Uterus (tissue), 3 donors: ENCODE measurements at regions not wholly inside any gene's neighbourhood (a gene's known extent, or its start where the extent isn't known, plus 50 kb on each side); places are given as distances from the start of the nearest gene placed in this dataset.
A peak's percentile ranks its signal among the peaks of the same experiment; 100 is the strongest.

Experiments used
- DNase-seq, 2 donors: peaks; one replicate each; pipeline ENCODE4 v3.0.0-alpha.2; 2019 to 2020
- H3K27ac ChIP-seq, 2 donors: fragments of 200-600 bp; sonication (generic); 1 replicate in 1 of 2; 2 replicates in 1 of 2; pipeline ENCODE4 v1.5.1; 2016 to 2018
- H3K27me3 ChIP-seq, 2 donors: fragments of 200-600 bp; sonication (generic); one replicate each; pipeline ENCODE4 v1.5.1; 2018 to 2019; ENCODE audit warnings: control low read depth in 1 of 2
- H3K36me3 ChIP-seq, 2 donors: fragments of 200-600 bp; sonication (generic); one replicate each; pipeline ENCODE4 v1.5.1; 2019; ENCODE audit warnings: control low read depth in 1 of 2
- H3K4me1 ChIP-seq, 2 donors: fragments of 200-600 bp; sonication (generic); one replicate each; pipeline ENCODE4 v1.5.1; 2018 to 2019; ENCODE audit warnings: control low read depth in 1 of 2
- H3K4me3 ChIP-seq, 2 donors: fragments of 200-600 bp; sonication (generic); 1 replicate in 1 of 2; 2 replicates in 1 of 2; pipeline ENCODE4 v1.5.1; 2018 to 2019; ENCODE audit warnings: mild to moderate bottlenecking in 1 of 2
- H3K9me3 ChIP-seq, 2 donors: fragments of 200-600 bp; sonication (generic); one replicate each; pipeline ENCODE4 v1.5.1; 2019; ENCODE audit warnings: control low read depth in 1 of 2
- POLR2A ChIP-seq, 2 donors: fragments of 450-650 bp; IDR thresholded peaks; one replicate each; pipeline ENCODE4 v1.6.1; 2016; ENCODE audit warnings: antibody characterized with exemption in 2 of 2, mild to moderate bottlenecking in 1 of 2, moderate library complexity in 1 of 2
- intact Hi-C: fragments of 100-400 bp; cut with DNase I; formaldehyde crosslinking; loops from one replicate; pipeline ENCODE4 v1.15.1; 2023; ENCODE audit warnings: low total_unique reads
- TF ChIP-seq, protein P1 (sequence below), 4 experiments: fragments of 200-600 bp in 2 of 4; fragments of 450-650 bp in 2 of 4; sonication (generic) in 2 of 4; IDR thresholded peaks; one replicate each; pipeline ENCODE4 v1.5.1; 2016 to 2019; ENCODE audit warnings: antibody characterized with exemption in 4 of 4, mild to moderate bottlenecking in 2 of 4, moderate library complexity in 1 of 4
- donor health status: DM: yes; HTN: yes; CAD: no.

DNA sequence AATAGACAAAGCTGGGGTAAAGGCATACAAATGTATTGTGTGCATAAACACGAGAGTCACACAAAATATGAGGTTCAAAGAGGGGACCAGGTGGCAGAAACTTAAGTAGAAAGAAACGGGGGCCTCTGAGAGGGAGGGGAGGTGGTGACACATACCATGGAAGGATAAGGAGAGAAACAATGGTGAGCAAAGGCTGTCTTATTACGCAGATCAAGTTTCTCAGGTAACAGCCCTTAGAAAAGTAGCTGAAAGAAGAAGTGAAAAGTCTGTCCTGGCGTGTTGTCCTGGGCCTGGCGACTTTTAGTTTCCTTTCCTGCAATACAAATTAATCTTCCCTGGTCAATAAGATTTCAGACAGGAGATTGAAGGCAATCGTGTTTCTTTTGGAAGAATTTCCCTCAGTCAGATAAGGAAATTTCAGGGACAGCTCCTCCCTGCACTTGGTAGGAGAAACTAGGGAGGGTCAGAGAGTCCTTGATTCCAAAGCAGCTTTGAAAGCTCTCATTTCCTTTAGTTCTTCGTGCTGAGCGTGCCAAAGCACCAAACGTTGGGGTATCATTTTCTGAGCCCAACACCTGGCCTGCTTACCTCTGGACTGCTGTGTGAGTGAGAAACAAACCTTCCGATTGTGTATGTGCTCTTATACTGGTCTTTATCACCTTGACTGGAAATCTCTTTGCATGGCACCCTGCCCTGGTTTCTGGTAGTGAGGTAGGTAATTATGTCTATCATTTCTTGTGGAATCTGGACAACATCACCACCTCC, 676.7 kb upstream of the LCORL start:
- TF ChIP-seq POLR2A (IDR thresholded peaks at IDR 0.05), result no peak
- TF ChIP-seq, protein P1, sequence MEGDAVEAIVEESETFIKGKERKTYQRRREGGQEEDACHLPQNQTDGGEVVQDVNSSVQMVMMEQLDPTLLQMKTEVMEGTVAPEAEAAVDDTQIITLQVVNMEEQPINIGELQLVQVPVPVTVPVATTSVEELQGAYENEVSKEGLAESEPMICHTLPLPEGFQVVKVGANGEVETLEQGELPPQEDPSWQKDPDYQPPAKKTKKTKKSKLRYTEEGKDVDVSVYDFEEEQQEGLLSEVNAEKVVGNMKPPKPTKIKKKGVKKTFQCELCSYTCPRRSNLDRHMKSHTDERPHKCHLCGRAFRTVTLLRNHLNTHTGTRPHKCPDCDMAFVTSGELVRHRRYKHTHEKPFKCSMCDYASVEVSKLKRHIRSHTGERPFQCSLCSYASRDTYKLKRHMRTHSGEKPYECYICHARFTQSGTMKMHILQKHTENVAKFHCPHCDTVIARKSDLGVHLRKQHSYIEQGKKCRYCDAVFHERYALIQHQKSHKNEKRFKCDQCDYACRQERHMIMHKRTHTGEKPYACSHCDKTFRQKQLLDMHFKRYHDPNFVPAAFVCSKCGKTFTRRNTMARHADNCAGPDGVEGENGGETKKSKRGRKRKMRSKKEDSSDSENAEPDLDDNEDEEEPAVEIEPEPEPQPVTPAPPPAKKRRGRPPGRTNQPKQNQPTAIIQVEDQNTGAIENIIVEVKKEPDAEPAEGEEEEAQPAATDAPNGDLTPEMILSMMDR (IDR thresholded peaks at IDR 0.05), result no peak
- H3K9me3 ChIP-seq, result no peaks in the 10 kb centered on the region
- intact Hi-C loops, result no loop called here
- H3K27ac ChIP-seq, result no peak overlapping the region
- no peak for DNase-seq
- no peaks in the 10 kb centered on the region for H3K27me3 ChIP-seq
- no peaks in the 10 kb centered on the region for H3K4me1 ChIP-seq
- H3K4me3 ChIP-seq, result no peak overlapping the region
- H3K36me3 ChIP-seq, result no peaks in the 10 kb centered on the region

DNA sequence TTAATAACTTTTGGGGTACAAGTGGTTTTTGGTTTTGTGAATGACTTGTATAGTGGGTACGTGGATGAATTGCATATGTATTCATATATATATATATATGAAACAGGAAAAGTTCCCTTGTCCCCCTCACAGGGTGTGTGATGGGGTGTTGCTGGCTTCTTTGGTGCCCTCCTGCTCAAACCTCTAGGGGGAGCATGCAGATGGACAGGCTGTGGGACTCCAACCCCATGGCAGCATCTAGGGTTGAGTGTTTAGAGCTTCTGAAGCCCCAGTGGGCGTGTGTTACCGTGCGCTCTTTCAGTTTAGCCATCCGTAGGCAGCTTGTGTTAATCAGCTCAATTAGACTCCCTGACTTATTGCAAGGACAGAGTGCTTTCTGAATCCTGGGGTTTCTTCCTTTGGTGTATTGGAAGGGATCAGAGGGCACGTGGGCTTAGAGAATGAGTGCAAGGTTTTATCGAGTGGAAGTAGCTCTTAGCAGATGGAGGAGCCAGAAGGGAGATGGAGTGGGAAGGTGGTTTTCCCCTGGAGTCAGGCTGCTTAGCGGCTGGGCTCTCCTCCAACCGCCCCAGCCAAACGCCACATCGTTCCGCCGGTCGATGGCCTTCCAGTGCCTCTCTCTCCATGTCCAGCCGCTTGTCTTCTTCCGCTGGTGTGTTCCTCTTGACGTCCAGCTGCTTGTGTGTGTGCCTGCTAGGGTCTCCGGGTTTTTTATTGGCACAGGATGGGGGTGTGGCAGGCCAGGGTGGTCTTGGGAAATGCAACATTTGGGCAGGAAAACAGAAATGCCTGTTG, 674.4 kb upstream of the LCORL start:
- H3K27ac ChIP-seq, result no peak overlapping the region
- H3K27me3 ChIP-seq, result no peaks in the 10 kb centered on the region
- intact Hi-C loops, result no loop called here
- H3K4me1 ChIP-seq, result no peaks in the 10 kb centered on the region
- TF ChIP-seq, protein P1 (IDR thresholded peaks at IDR 0.05), result no peak
- TF ChIP-seq POLR2A (IDR thresholded peaks at IDR 0.05), result no peak
- H3K36me3 ChIP-seq, result no peaks in the 10 kb centered on the region
- no peak for DNase-seq
- no peaks in the 10 kb centered on the region for H3K9me3 ChIP-seq
- no peak overlapping the region for H3K4me3 ChIP-seq

DNA sequence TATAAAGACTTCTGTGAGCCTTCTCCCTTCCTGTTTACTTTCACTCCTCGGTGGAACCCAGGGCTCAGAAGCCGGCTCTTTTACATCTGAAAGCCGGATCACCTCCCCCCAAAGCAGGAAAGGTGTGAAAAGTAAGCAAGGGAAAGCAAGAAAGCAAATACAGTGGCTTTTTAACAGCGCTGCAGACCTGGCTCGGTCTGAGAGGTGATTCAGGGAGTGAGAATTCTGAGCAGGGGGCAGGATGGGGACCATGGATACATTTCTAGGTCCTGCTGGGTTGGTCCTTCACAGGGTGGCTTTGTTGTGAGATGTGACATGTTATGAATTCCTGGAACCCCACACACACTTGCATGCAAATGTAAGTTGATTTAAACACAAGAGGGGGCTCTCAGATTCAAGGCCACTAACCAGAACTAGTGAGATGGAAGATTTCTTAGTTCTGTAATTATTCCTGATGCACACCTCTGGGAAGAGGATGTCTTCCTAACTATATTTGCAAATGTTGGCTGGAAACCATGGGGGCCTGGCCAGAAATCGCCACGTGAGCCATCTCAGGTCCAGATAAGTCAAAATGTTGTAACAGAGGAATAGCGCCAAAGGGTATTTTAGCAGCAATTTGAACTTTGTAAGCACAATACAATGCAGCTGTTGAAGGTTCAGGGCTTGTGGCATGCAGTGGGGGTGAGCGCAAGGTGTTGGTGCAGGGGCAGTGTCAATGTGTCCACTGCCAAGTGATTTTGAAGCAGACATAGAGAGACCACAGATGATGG, 670.1 kb upstream of the LCORL start:
- Histone ChIP-seq H3K27me3 (no peaks in the 10 kb centered on the region), H3K4me3 (no peak overlapping the region), H3K9me3 (no peaks in the 10 kb centered on the region), H3K36me3 (no peaks in the 10 kb centered on the region), H3K4me1 (no peaks in the 10 kb centered on the region), H3K27ac (no peak overlapping the region)
- TF ChIP-seq, protein P1 (IDR thresholded peaks at IDR 0.05), result no peak
- TF ChIP-seq POLR2A (IDR thresholded peaks at IDR 0.05), result no peak
- DNase-seq, result peak in 1 of 2 donors; percentile 16
- intact Hi-C loops, result no loop called here

DNA sequence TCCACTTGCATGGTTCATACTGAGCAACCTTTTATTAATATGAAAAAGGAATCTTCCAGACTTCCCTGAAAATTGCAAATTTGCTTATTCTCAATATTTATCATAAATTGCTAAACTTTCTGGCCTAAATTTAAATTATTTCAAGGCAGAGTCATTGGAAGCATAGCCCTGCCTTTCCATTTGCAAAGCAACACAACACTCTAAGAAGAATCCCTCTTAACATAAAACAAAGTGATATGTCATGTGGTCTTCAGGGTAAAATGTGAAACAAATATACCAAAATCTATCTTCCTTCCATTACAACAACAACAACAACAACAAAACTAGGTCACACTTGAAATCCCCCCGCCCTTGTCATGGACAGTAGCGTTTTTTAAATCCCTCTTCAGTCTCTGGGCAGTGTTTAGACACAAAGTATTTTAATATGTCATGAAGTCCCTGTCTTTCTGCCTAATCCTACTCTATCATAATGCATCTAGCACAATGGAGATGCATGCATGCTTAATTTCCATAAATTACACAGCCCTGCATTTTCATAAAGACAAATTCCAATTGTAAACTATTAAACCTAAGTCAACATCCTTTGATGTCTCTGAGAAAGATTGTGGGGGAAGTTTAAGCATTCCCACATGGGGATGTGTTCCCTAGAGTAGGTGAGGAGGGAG, 668.9 kb upstream of the LCORL start:
- no peaks in the 10 kb centered on the region for H3K27me3 ChIP-seq
- H3K4me1 ChIP-seq, result no peaks in the 10 kb centered on the region
- DNase-seq, result no peak
- TF ChIP-seq, protein P1 (IDR thresholded peaks at IDR 0.05), result no peak
- no peak for TF ChIP-seq POLR2A (IDR thresholded peaks at IDR 0.05)
- no peak overlapping the region for H3K27ac ChIP-seq
- intact Hi-C loops, result no loop called here
- no peak overlapping the region for H3K4me3 ChIP-seq
- H3K9me3 ChIP-seq, result no peaks in the 10 kb centered on the region
- no peaks in the 10 kb centered on the region for H3K36me3 ChIP-seq
